K562 (cell line): ENCODE measurements at regions not wholly inside any gene's neighbourhood (a gene's known extent, or its start where the extent isn't known, plus 50 kb on each side); places are given as distances from the start of the nearest gene placed in this dataset.

Experiments
- ATAC-seq: fragments of 200-7000 bp; cut with Tn5 transposase; 3 replicates; pipeline ENCODE4 v1.9.1; 2020; ENCODE audit warnings: moderate library complexity
- BruUV-seq: library from RNA; stranded (reverse); fragments of 400-500 nt; replicated peaks from 2 replicates; lab custom pipeline; 2021; lab: Mats Ljungman, UMichigan
- CTCF ChIA-PET: fragments of 300-600 bp; formaldehyde crosslinking; extraction: SDS; loops from one replicate; lab custom pipeline; 2021; ENCODE audit warnings: low intra/inter-chr PET ratio; lab: Yijun Ruan, JAX
- POLR2A ChIA-PET: fragments of 300-600, 350-650 bp; sonication (Branson Sonifier 250); formaldehyde crosslinking; extraction: SDS; loops from one replicate; lab custom pipeline; 2021; ENCODE audit warnings: antibody characterized with exemption, inconsistent platforms; lab: Yijun Ruan, JAX
- DNase-seq, 4 experiments: peaks; one replicate each; pipeline versions ENCODE4 v3.0.0 to v3.0.0-alpha.2; 2011 to 2018; ENCODE audit warnings: low spot score in 3 of 4, mixed read lengths in 3 of 4; ENCODE audit errors: extremely low read depth in 1 of 4
- FAIRE-seq: peaks from 2 replicates; lab custom pipeline; 2011; peaks lifted over from hg19 to GRCh38; lab: Jason Lieb, UNC
- H2AFZ ChIP-seq: 2 replicates; pipeline ENCODE4 v1.6.0; 2011; ENCODE audit warnings: low read depth, low read length, control low read depth, inconsistent platforms
- H3K27ac ChIP-seq: fragments of 200-600 bp; 3 replicates; pipeline ENCODE4 v1.8.0; 2011; ENCODE audit warnings: low read depth, mild to moderate bottlenecking, control low read depth, inconsistent platforms, low read length, moderate library complexity, mixed read lengths; ENCODE audit errors: extremely low read depth
- H3K27me3 ChIP-seq, 2 experiments: fragments of 300-600 bp in 1 of 2; 2 replicates in 1 of 2; 3 replicates in 1 of 2; pipeline versions ENCODE4 v1.6.0 to v1.8.0; 2011; ENCODE audit warnings: inconsistent platforms in 2 of 2, low read length in 2 of 2, mild to moderate bottlenecking in 1 of 2, mixed read lengths in 1 of 2, moderate library complexity in 1 of 2; ENCODE audit not compliant: control insufficient read depth in 2 of 2, insufficient read depth in 2 of 2
- H3K36me3 ChIP-seq: fragments of 300-600 bp; 3 replicates; pipeline ENCODE4 v1.8.0; 2011; ENCODE audit warnings: mild to moderate bottlenecking, low read length, inconsistent platforms; ENCODE audit not compliant: control insufficient read depth, insufficient read depth
- H3K4me1 ChIP-seq, 2 experiments: fragments of 200-600 bp in 1 of 2; replicated peaks in 1 of 2; 2 replicates in 1 of 2; 3 replicates in 1 of 2; pipeline versions ENCODE4 v1.5.1 to v1.8.0; 2011; ENCODE audit warnings: inconsistent platforms in 2 of 2, low read length in 2 of 2, mild to moderate bottlenecking in 1 of 2, mixed read lengths in 1 of 2, moderate library complexity in 1 of 2; ENCODE audit not compliant: control insufficient read depth in 2 of 2, insufficient read depth in 2 of 2
- H3K4me2 ChIP-seq: 2 replicates; pipeline ENCODE4 v1.6.1; 2011; ENCODE audit warnings: low read length, control low read depth, inconsistent platforms, mixed read lengths; ENCODE audit not compliant: insufficient read depth
- H3K4me3 ChIP-seq: fragments of 200-600 bp; sonication (generic), shearing (Covaris generic); 2 replicates; pipeline ENCODE4 v1.5.1; 2016; ENCODE audit warnings: control low read depth, inconsistent platforms
- H3K79me2 ChIP-seq: fragments of 200-600 bp; 3 replicates; pipeline ENCODE4 v1.8.0; 2011; ENCODE audit warnings: low read length, inconsistent platforms; ENCODE audit not compliant: control insufficient read depth, insufficient read depth
- H3K9ac ChIP-seq, 2 experiments: 2 replicates each; pipeline versions ENCODE4 v1.6.0 to v1.6.1; 2011; ENCODE audit warnings: low read depth in 2 of 2, low read length in 2 of 2, control low read depth in 1 of 2, inconsistent platforms in 1 of 2, mild to moderate bottlenecking in 1 of 2, mixed read lengths in 1 of 2; ENCODE audit not compliant: insufficient read depth in 1 of 2
- H3K9me1 ChIP-seq: one replicate; pipeline ENCODE4 v1.6.0; 2011; ENCODE audit warnings: inconsistent platforms, mild to moderate bottlenecking, low read length, moderate library complexity; ENCODE audit not compliant: control insufficient read depth, insufficient read depth
- H3K9me3 ChIP-seq: replicated peaks from 2 replicates; pipeline ENCODE4 v1.5.1; 2011; ENCODE audit warnings: low read depth, low read length, inconsistent platforms; ENCODE audit not compliant: control insufficient read depth, insufficient read depth
- H4K20me1 ChIP-seq: replicated peaks from 2 replicates; pipeline ENCODE4 v1.6.1; 2011; ENCODE audit warnings: low read length, inconsistent platforms, mixed read lengths; ENCODE audit not compliant: control insufficient read depth, insufficient read depth
- BHLHE40 ChIP-seq: IDR thresholded peaks from 2 replicates; pipeline ENCODE4 v1.6.1; 2011; ENCODE audit warnings: low read length, improper control_type of control experiment
- CCNT2 ChIP-seq: IDR thresholded peaks from 2 replicates; pipeline ENCODE4 v1.6.1; 2011; ENCODE audit warnings: borderline replicate concordance, low read depth, mild to moderate bottlenecking, moderate library complexity, mixed read lengths, low read length; ENCODE audit not compliant: insufficient read length; ENCODE audit errors: extremely low read depth
- ELF4 ChIP-seq: fragments of 450-650 bp; formaldehyde crosslinking; IDR thresholded peaks from 2 replicates; pipeline ENCODE4 v1.4.0; 2022; ENCODE audit warnings: missing genetic modification characterization
- FOXK2 ChIP-seq, 2 experiments: fragments of 450-650 bp; IDR thresholded peaks in 1 of 2; conservative IDR thresholded peaks in 1 of 2; 2 replicates each; pipeline ENCODE4 v1.6.1; 2016; ENCODE audit warnings: low read depth in 2 of 2, mild to moderate bottlenecking in 1 of 2
- KDM4B ChIP-seq, 2 experiments: fragments of 450-650 bp in 1 of 2; sonication (generic) in 1 of 2; IDR thresholded peaks; 2 replicates each; pipeline ENCODE4 v1.6.1; 2016 to 2017; ENCODE audit warnings: borderline replicate concordance in 2 of 2, antibody characterized with exemption in 1 of 2, low read depth in 1 of 2, mild to moderate bottlenecking in 1 of 2
- MIER1 ChIP-seq: fragments of 450-650 bp; IDR thresholded peaks from 2 replicates; pipeline ENCODE4 v1.6.1; 2016; ENCODE audit warnings: antibody characterized with exemption, mild to moderate bottlenecking, low read depth
- OTX1 ChIP-seq: fragments of 450-650 bp; formaldehyde crosslinking; IDR thresholded peaks from 2 replicates; pipeline ENCODE4 v1.4.0; 2022; ENCODE audit warnings: mild to moderate bottlenecking
- PRMT5 ChIP-seq: sonication (generic); formaldehyde crosslinking; IDR thresholded peaks from 2 replicates; pipeline ENCODE4 v1.5.0; 2020; ENCODE audit warnings: missing genetic modification reagents
- RAD21 ChIP-seq, 2 experiments: fragments of 250-450 bp in 1 of 2; fragments of 450-650 bp in 1 of 2; sonication (Bioruptor Pico) in 1 of 2; formaldehyde crosslinking in 1 of 2; IDR thresholded peaks in 1 of 2; conservative IDR thresholded peaks in 1 of 2; 2 replicates each; pipeline versions ENCODE4 v1.4.0 to v1.8.0; 2020 to 2022; ENCODE audit warnings: mild to moderate bottlenecking in 2 of 2, moderate library complexity in 1 of 2
- RFX5 ChIP-seq: IDR thresholded peaks from 2 replicates; pipeline ENCODE4 v1.6.1; 2011; ENCODE audit warnings: low read depth, mild to moderate bottlenecking, improper control_type of control experiment, low read length
- SIN3A ChIP-seq, 2 experiments: fragments of 150-350 bp in 1 of 2; IDR thresholded peaks; 2 replicates each; pipeline ENCODE4 v1.6.1; 2011 to 2016; ENCODE audit warnings: borderline replicate concordance in 2 of 2, low read depth in 2 of 2, low read length in 2 of 2, mild to moderate bottlenecking in 2 of 2, moderate library complexity in 2 of 2; ENCODE audit not compliant: control insufficient read depth in 1 of 2
- SRSF7 ChIP-seq: fragments of 200-400 bp; formaldehyde crosslinking; optimal IDR thresholded peaks from 2 replicates; pipeline ENCODE3; 2017; ENCODE audit warnings: mild to moderate bottlenecking, low read depth, low read length
- ZC3H8 ChIP-seq: fragments of 450-650 bp; IDR thresholded peaks from 2 replicates; pipeline ENCODE4 v1.6.1; 2017
- ZNF24 ChIP-seq: fragments of 450-650 bp; IDR thresholded peaks from 2 replicates; pipeline ENCODE4 v1.6.1; 2016
- ZNF444 ChIP-seq: fragments of 250-450 bp; sonication (Bioruptor Pico); IDR thresholded peaks from 2 replicates; pipeline ENCODE4 v1.4.0; 2020; ENCODE audit warnings: mild to moderate bottlenecking, moderate library complexity
- WGBS: fragments of 100-300 bp; shearing (Covaris generic); methylation state at CpG from one replicate; pipeline ENCODE4 v1.1.6; 2016; ENCODE audit warnings: low coverage, mixed read lengths; ENCODE audit not compliant: insufficient coverage; ENCODE audit errors: missing lambda C conversion rate; 5-methylcytosine and 5-hydroxymethylcytosine counted together
- in situ Hi-C: fragments of 300-500 bp; cut with MboI; formaldehyde crosslinking; loops from 4 replicates; pipeline ENCODE4 v1.15.0; 2018; ENCODE audit warnings: inconsistent platforms, mixed read lengths
- intact Hi-C: fragments of 100-400 bp; cut with micrococcal nuclease; formaldehyde crosslinking; loops from 2 replicates; pipeline ENCODE4 v1.14.2; 2022
- TF ChIP-seq, protein P1 (sequence below), 2 experiments: fragments of 450-650 bp in 1 of 2; sonication (generic) in 1 of 2; formaldehyde crosslinking in 1 of 2; IDR thresholded peaks; 2 replicates each; pipeline versions ENCODE4 v1.7.1 to v1.9.0; 2016 to 2022; ENCODE audit warnings: inconsistent platforms in 1 of 2, mild to moderate bottlenecking in 1 of 2, missing genetic modification reagents in 1 of 2

- Histone ChIP-seq H3K36me3 (no peaks in the 10 kb centered on the region), H3K4me3 (no peak overlapping the region), H4K20me1 (no peaks in the 10 kb centered on the region), H3K27me3 (peaks cover 0 to 12% of the 10 kb centered on the region in 2 experiments; a peak in 3 of 5 replicates), H3K27ac (no peak overlapping the region), H2AFZ (no peak overlapping the region), H3K79me2 (no peaks in the 10 kb centered on the region), H3K9ac (no peak overlapping the region), H3K4me2 (no peak overlapping the region), H3K4me1 (no peaks in the 10 kb centered on the region), H3K9me3 (no peaks in the 10 kb centered on the region), H3K9me1 (no peaks in the 10 kb centered on the region)
- BruUV-seq, result no TSS peak
- 0% methylated on average over 1 of the region's 1 CpG for WGBS
- FAIRE-seq, result no peak
- intact Hi-C loops (no loop called here), in situ Hi-C loops (no loop called here)
- ATAC-seq, result no peak
- ChIA-PET POLR2A (no interaction called here), CTCF (no interaction called here)
- DNase-seq, result no peak
- no peak for TF ChIP-seq ZC3H8
- TF ChIP-seq SRSF7, result no peak
- TF ChIP-seq CCNT2, result no peak
- TF ChIP-seq RFX5, result no peak
- TF ChIP-seq, protein P1, sequence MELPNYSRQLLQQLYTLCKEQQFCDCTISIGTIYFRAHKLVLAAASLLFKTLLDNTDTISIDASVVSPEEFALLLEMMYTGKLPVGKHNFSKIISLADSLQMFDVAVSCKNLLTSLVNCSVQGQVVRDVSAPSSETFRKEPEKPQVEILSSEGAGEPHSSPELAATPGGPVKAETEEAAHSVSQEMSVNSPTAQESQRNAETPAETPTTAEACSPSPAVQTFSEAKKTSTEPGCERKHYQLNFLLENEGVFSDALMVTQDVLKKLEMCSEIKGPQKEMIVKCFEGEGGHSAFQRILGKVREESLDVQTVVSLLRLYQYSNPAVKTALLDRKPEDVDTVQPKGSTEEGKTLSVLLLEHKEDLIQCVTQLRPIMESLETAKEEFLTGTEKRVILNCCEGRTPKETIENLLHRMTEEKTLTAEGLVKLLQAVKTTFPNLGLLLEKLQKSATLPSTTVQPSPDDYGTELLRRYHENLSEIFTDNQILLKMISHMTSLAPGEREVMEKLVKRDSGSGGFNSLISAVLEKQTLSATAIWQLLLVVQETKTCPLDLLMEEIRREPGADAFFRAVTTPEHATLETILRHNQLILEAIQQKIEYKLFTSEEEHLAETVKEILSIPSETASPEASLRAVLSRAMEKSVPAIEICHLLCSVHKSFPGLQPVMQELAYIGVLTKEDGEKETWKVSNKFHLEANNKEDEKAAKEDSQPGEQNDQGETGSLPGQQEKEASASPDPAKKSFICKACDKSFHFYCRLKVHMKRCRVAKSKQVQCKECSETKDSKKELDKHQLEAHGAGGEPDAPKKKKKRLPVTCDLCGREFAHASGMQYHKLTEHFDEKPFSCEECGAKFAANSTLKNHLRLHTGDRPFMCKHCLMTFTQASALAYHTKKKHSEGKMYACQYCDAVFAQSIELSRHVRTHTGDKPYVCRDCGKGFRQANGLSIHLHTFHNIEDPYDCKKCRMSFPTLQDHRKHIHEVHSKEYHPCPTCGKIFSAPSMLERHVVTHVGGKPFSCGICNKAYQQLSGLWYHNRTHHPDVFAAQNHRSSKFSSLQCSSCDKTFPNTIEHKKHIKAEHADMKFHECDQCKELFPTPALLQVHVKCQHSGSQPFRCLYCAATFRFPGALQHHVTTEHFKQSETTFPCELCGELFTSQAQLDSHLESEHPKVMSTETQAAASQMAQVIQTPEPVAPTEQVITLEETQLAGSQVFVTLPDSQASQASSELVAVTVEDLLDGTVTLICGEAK (IDR thresholded peaks at IDR 0.05), result no peak
- TF ChIP-seq, protein P1 (CRISPR knock-in tag; IDR thresholded peaks at IDR 0.05), result no peak
- TF ChIP-seq ZNF444 (CRISPR knock-in tag), result no peak
- no peak for TF ChIP-seq OTX1
- TF ChIP-seq ZNF24, result no peak
- TF ChIP-seq RAD21 (CRISPR knock-in tag; conservative IDR thresholded peaks at IDR 0.05 in 1 of 2, IDR thresholded peaks at IDR 0.05 in 1 of 2), result no peak
- TF ChIP-seq SIN3A (IDR thresholded peaks at IDR 0.05; ENCODE audit: borderline replicate concordance in 2 of 2, control insufficient read depth in 1 of 2, low read depth in 2 of 2, low read length in 2 of 2), result no peak
- no peak for TF ChIP-seq MIER1
- no peak for TF ChIP-seq ELF4 (CRISPR knock-in tag)
- TF ChIP-seq PRMT5 (CRISPR knock-in tag), result no peak
- TF ChIP-seq BHLHE40, result no peak
- no peak for TF ChIP-seq FOXK2 (conservative IDR thresholded peaks at IDR 0.05 in 1 of 2, IDR thresholded peaks at IDR 0.05 in 1 of 2; ENCODE audit: low read depth in 2 of 2)
- no peak for TF ChIP-seq KDM4B (IDR thresholded peaks at IDR 0.05; ENCODE audit: borderline replicate concordance in 2 of 2, low read depth in 1 of 2)
These were observed 50.8 kb upstream of the NSMCE3 start for GRCh38 chr15:29320420-29320819.
